CD4-positive, alpha-beta memory T cell (primary cell): ENCODE measurements at regions not wholly inside any gene's neighbourhood (a gene's known extent, or its start where the extent isn't known, plus 50 kb on each side); places are given as distances from the start of the nearest gene placed in this dataset.
A peak's percentile ranks its signal among the peaks of the same experiment; 100 is the strongest.

Source experiments
- CTCF ChIA-PET: fragments of 350-600 bp; sonication (Branson Sonifier 250); formaldehyde crosslinking; loops from one replicate; lab custom pipeline; 2021; ENCODE audit warnings: inconsistent platforms; ENCODE audit not compliant: partially characterized antibody; lab: Charles Lee
- POLR2A ChIA-PET: fragments of 350-600 bp; sonication (Branson Sonifier 250); formaldehyde crosslinking; loops from one replicate; lab custom pipeline; 2021; ENCODE audit not compliant: partially characterized antibody; lab: Charles Lee
- DNase-seq, 5 donors: peaks; one replicate each; pipeline versions ENCODE4 v3.0.0 to v3.0.0-alpha.2; 2020 to 2022; ENCODE audit warnings: mixed read lengths in 1 of 5
- H3K27ac ChIP-seq: one replicate; pipeline ENCODE4 v1.7.0; 2013; ENCODE audit warnings: low read depth, low read length
- H3K27me3 ChIP-seq: 2 replicates; pipeline ENCODE4 v1.7.0; 2013; ENCODE audit warnings: mild to moderate bottlenecking, low read length, moderate library complexity; ENCODE audit not compliant: insufficient read depth
- H3K36me3 ChIP-seq: 2 replicates; pipeline ENCODE4 v1.7.0; 2013; ENCODE audit warnings: mild to moderate bottlenecking, low read length, moderate library complexity; ENCODE audit not compliant: insufficient read depth
- H3K4me1 ChIP-seq: 2 replicates; pipeline ENCODE4 v1.7.0; 2013; ENCODE audit warnings: mild to moderate bottlenecking, low read length, moderate library complexity; ENCODE audit not compliant: insufficient read depth
- H3K4me3 ChIP-seq, 2 donors: one replicate each; pipeline ENCODE4 v1.7.0; 2013; ENCODE audit warnings: low read length in 2 of 2, mild to moderate bottlenecking in 1 of 2
- H3K9me3 ChIP-seq, 2 donors: one replicate each; pipeline ENCODE4 v1.7.0; 2013; ENCODE audit warnings: low read length in 2 of 2, control low read depth in 1 of 2; ENCODE audit not compliant: control insufficient read depth in 1 of 2
- H3K27ac Mint-ChIP-seq, 7 donors: one replicate each; pipeline ENCODE4 v1.8.0; 2020 to 2021; ENCODE audit warnings: mixed read lengths in 7 of 7, mild to moderate bottlenecking in 6 of 7, inconsistent platforms in 3 of 7, moderate library complexity in 3 of 7
- H3K27me3 Mint-ChIP-seq, 2 donors: one replicate each; pipeline ENCODE4 v1.8.0; 2020 to 2021; ENCODE audit warnings: mixed read lengths in 2 of 2
- H3K36me3 Mint-ChIP-seq, 2 donors: one replicate each; pipeline ENCODE4 v1.8.0; 2020 to 2021; ENCODE audit warnings: mixed read lengths in 2 of 2, inconsistent platforms in 1 of 2, mild to moderate bottlenecking in 1 of 2
- H3K4me1 Mint-ChIP-seq, 4 donors: one replicate each; pipeline ENCODE4 v1.8.0; 2020 to 2021; ENCODE audit warnings: mixed read lengths in 4 of 4, mild to moderate bottlenecking in 1 of 4
- H3K4me3 Mint-ChIP-seq, 8 donors: one replicate each; pipeline ENCODE4 v1.8.0; 2020 to 2021; ENCODE audit warnings: mixed read lengths in 8 of 8, mild to moderate bottlenecking in 7 of 8, moderate library complexity in 6 of 8, inconsistent platforms in 3 of 8
- H3K9me3 Mint-ChIP-seq, 8 donors: one replicate each; pipeline ENCODE4 v1.8.0; 2020 to 2021; ENCODE audit warnings: mixed read lengths in 8 of 8, mild to moderate bottlenecking in 5 of 8, inconsistent platforms in 3 of 8, moderate library complexity in 1 of 8
- intact Hi-C: fragments of 100-400 bp; cut with micrococcal nuclease; formaldehyde crosslinking; loops from one replicate; pipeline ENCODE4 v1.15.1; 2023

GRCh38 chr1:200342511-200343311, 67.1 kb downstream of the ZNF281 start:
- CTCF ChIA-PET, result no interaction called here
- H3K9me3 ChIP-seq, result no peaks in the 10 kb centered on the region
- H3K9me3 Mint-ChIP-seq, result no peaks in the 10 kb centered on the region
- peaks cover 2 to 3% of the 10 kb centered on the region in 2 donors for H3K27me3 Mint-ChIP-seq
- H3K27me3 ChIP-seq, result no peaks in the 10 kb centered on the region
- no peak overlapping the region for H3K4me3 ChIP-seq
- peak overlapping the region in 1 of 7 donors; percentile 69 for H3K27ac Mint-ChIP-seq
- peaks cover under 1 to 4% (median 3%) of the 10 kb centered on the region in 4 donors for H3K4me1 Mint-ChIP-seq
- POLR2A ChIA-PET, result no interaction called here
- H3K36me3 Mint-ChIP-seq, result no peaks in the 10 kb centered on the region
- no peak overlapping the region for H3K27ac ChIP-seq
- intact Hi-C loops, result no loop called here
- H3K36me3 ChIP-seq, result no peaks in the 10 kb centered on the region
- no peak overlapping the region for H3K4me3 Mint-ChIP-seq
- no peak for DNase-seq
- no peaks in the 10 kb centered on the region for H3K4me1 ChIP-seq

- Mint-ChIP-seq H3K4me1 (peaks cover 6 to 14% (median 12%) of the 10 kb centered on the region in 4 donors), H3K4me3 (no peak overlapping the region), H3K36me3 (no peaks in the 10 kb centered on the region), H3K9me3 (no peaks in the 10 kb centered on the region), H3K27ac (peak overlapping the region in 1 of 7 donors; percentile 36), H3K27me3 (peaks cover 0 to 2% of the 10 kb centered on the region in 2 donors)
- intact Hi-C loops, result no loop called here
- no peak for DNase-seq
- H3K36me3 ChIP-seq, result no peaks in the 10 kb centered on the region
- CTCF ChIA-PET, result interaction anchor here (0.7 to 1.4 kb wide), 4 partner anchors 28 to 59 kb away, joined by 3 to 4 read pairs (median 4); no protein-coding TSS in a partner anchor
- no peaks in the 10 kb centered on the region for H3K9me3 ChIP-seq
- POLR2A ChIA-PET, result no interaction called here
- no peak overlapping the region for H3K27ac ChIP-seq
- H3K27me3 ChIP-seq, result no peaks in the 10 kb centered on the region
- no peaks in the 10 kb centered on the region for H3K4me1 ChIP-seq
- no peak overlapping the region for H3K4me3 ChIP-seq
Observed at GRCh38 chr1:200338451-200338850, 71.4 kb downstream of the ZNF281 start.

GRCh38 chr1:200337831-200338230, 72.0 kb downstream of the ZNF281 start:
- POLR2A ChIA-PET, result no interaction called here
- no peak overlapping the region for H3K4me3 ChIP-seq

GRCh38 chr1:200337410-200337809, 72.4 kb downstream of the ZNF281 start:
- Histone ChIP-seq H3K4me1 (no peaks in the 10 kb centered on the region), H3K36me3 (no peaks in the 10 kb centered on the region), H3K27ac (no peak overlapping the region), H3K27me3 (no peaks in the 10 kb centered on the region), H3K4me3 (no peak overlapping the region), H3K9me3 (no peaks in the 10 kb centered on the region)
- H3K4me3 Mint-ChIP-seq, result peak overlapping the region in 1 of 8 donors; percentile 50
- H3K4me1 Mint-ChIP-seq, result peaks cover 4 to 14% (median 12%) of the 10 kb centered on the region in 4 donors
- DNase-seq, result no peak
- ChIA-PET CTCF (interaction anchor here (1.4 kb wide), 2 partner anchors 27 to 58 kb away, joined by 4 read pairs; no protein-coding TSS in a partner anchor), POLR2A (no interaction called here)
- H3K27ac Mint-ChIP-seq, result peak overlapping the region in 2 of 7 donors; percentile 48 to 63
- no peaks in the 10 kb centered on the region for H3K9me3 Mint-ChIP-seq
- intact Hi-C loops, result no loop called here
- H3K36me3 Mint-ChIP-seq, result no peaks in the 10 kb centered on the region
- H3K27me3 Mint-ChIP-seq, result no peaks in the 10 kb centered on the region

More at GRCh38 chr1:200337831-200338230, 72.0 kb downstream of the ZNF281 start:
- H3K9me3 Mint-ChIP-seq, result no peaks in the 10 kb centered on the region
- peak overlapping the region in 1 of 8 donors; percentile 50 for H3K4me3 Mint-ChIP-seq
- intact Hi-C loops, result no loop called here
- H3K36me3 Mint-ChIP-seq, result no peaks in the 10 kb centered on the region
- peak overlapping the region in 1 of 7 donors; percentile 48 for H3K27ac Mint-ChIP-seq
- CTCF ChIA-PET, result interaction anchor here (0.7 to 1.4 kb wide), 4 partner anchors 28 to 59 kb away, joined by 3 to 4 read pairs (median 4); no protein-coding TSS in a partner anchor
- H3K4me1 Mint-ChIP-seq, result peaks cover 6 to 14% (median 12%) of the 10 kb centered on the region in 4 donors
- no peaks in the 10 kb centered on the region for H3K36me3 ChIP-seq
- H3K27me3 ChIP-seq, result no peaks in the 10 kb centered on the region
- no peak overlapping the region for H3K27ac ChIP-seq
- H3K4me1 ChIP-seq, result no peaks in the 10 kb centered on the region
- peaks cover 0 to 2% of the 10 kb centered on the region in 2 donors for H3K27me3 Mint-ChIP-seq
- H3K9me3 ChIP-seq, result no peaks in the 10 kb centered on the region
- DNase-seq, result no peak

- DNase-seq, result no peak
- Histone ChIP-seq H3K9me3 (no peaks in the 10 kb centered on the region), H3K4me1 (no peaks in the 10 kb centered on the region), H3K27me3 (no peaks in the 10 kb centered on the region), H3K36me3 (no peaks in the 10 kb centered on the region), H3K27ac (no peak overlapping the region), H3K4me3 (no peak overlapping the region)
- Mint-ChIP-seq H3K36me3 (no peaks in the 10 kb centered on the region), H3K4me1 (peaks cover 4 to 14% (median 12%) of the 10 kb centered on the region in 4 donors), H3K27me3 (no peaks in the 10 kb centered on the region), H3K9me3 (no peaks in the 10 kb centered on the region), H3K27ac (no peak overlapping the region), H3K4me3 (no peak overlapping the region)
- intact Hi-C loops, result no loop called here
- POLR2A ChIA-PET, result no interaction called here
- CTCF ChIA-PET, result no interaction called here
Observed at GRCh38 chr1:200336901-200337391, 72.9 kb downstream of the ZNF281 start.

GRCh38 chr1:200336101-200336845, 73.6 kb downstream of the ZNF281 start:
- H3K27me3 Mint-ChIP-seq, result no peaks in the 10 kb centered on the region
- H3K4me1 Mint-ChIP-seq, result peaks cover 4 to 14% (median 12%) of the 10 kb centered on the region in 4 donors
- intact Hi-C loops, result no loop called here
- no peaks in the 10 kb centered on the region for H3K4me1 ChIP-seq
- peak overlapping the region in 1 of 7 donors; percentile 30 for H3K27ac Mint-ChIP-seq
- H3K36me3 ChIP-seq, result no peaks in the 10 kb centered on the region
- DNase-seq, result no peak
- H3K4me3 Mint-ChIP-seq, result no peak overlapping the region
- POLR2A ChIA-PET, result no interaction called here
- H3K36me3 Mint-ChIP-seq, result no peaks in the 10 kb centered on the region
- H3K9me3 Mint-ChIP-seq, result no peaks in the 10 kb centered on the region
- no peaks in the 10 kb centered on the region for H3K9me3 ChIP-seq
- no peak overlapping the region for H3K4me3 ChIP-seq
- CTCF ChIA-PET, result no interaction called here
- H3K27ac ChIP-seq, result no peak overlapping the region
- H3K27me3 ChIP-seq, result no peaks in the 10 kb centered on the region

- Histone ChIP-seq H3K27ac (no peak overlapping the region), H3K9me3 (no peaks in the 10 kb centered on the region), H3K4me1 (no peaks in the 10 kb centered on the region), H3K36me3 (no peaks in the 10 kb centered on the region), H3K27me3 (no peaks in the 10 kb centered on the region), H3K4me3 (no peak overlapping the region)
- no peak overlapping the region for H3K4me3 Mint-ChIP-seq
- no peaks in the 10 kb centered on the region for H3K27me3 Mint-ChIP-seq
- ChIA-PET CTCF (no interaction called here), POLR2A (no interaction called here)
- no peak overlapping the region for H3K27ac Mint-ChIP-seq
- no peaks in the 10 kb centered on the region for H3K9me3 Mint-ChIP-seq
- no peaks in the 10 kb centered on the region for H3K36me3 Mint-ChIP-seq
- intact Hi-C loops, result no loop called here
- peaks cover 4 to 14% (median 12%) of the 10 kb centered on the region in 4 donors for H3K4me1 Mint-ChIP-seq
- no peak for DNase-seq
Observed at GRCh38 chr1:200334661-200335256, 75.1 kb downstream of the ZNF281 start.
